Gastroesophageal sphincter (tissue), 4 donors: ENCODE measurements at regions not wholly inside any gene's neighbourhood (a gene's known extent, or its start where the extent isn't known, plus 50 kb on each side); places are given as distances from the start of the nearest gene placed in this dataset.

ENCODE experiments used
- ATAC-seq: fragments of 150-250 bp; one replicate; pipeline ENCODE4 v1.9.1; 2016; ENCODE audit warnings: mild to moderate bottlenecking, moderate library complexity
- H3K27ac ChIP-seq, 4 donors: fragments of 200-600 bp; sonication (generic) in 3 of 4; 1 replicate in 3 of 4; 2 replicates in 1 of 4; pipeline ENCODE4 v1.5.1; 2016 to 2019
- H3K27me3 ChIP-seq: fragments of 200-600 bp; sonication (generic); one replicate; pipeline ENCODE4 v1.5.1; 2019
- H3K36me3 ChIP-seq, 2 donors: fragments of 200-600 bp; sonication (generic); one replicate each; pipeline ENCODE4 v1.5.1; 2019; ENCODE audit warnings: control low read depth in 1 of 2
- H3K4me1 ChIP-seq, 3 donors: fragments of 200-600 bp; sonication (generic); 1 replicate in 2 of 3; 2 replicates in 1 of 3; pipeline ENCODE4 v1.5.1; 2016 to 2019; ENCODE audit warnings: control low read depth in 2 of 3
- H3K4me3 ChIP-seq, 2 donors: fragments of 200-600 bp; sonication (generic); one replicate each; pipeline ENCODE4 v1.5.1; 2019; ENCODE audit warnings: mild to moderate bottlenecking in 1 of 2, moderate library complexity in 1 of 2
- H3K9me3 ChIP-seq, 3 donors: fragments of 200-600 bp; sonication (generic); one replicate each; pipeline ENCODE4 v1.5.1; 2017 to 2019; ENCODE audit warnings: control low read depth in 2 of 3
- EP300 ChIP-seq: sonication (generic); formaldehyde crosslinking; IDR thresholded peaks from one replicate; pipeline ENCODE4 v1.6.1; 2017; ENCODE audit warnings: antibody characterized with exemption, mild to moderate bottlenecking
- POLR2A ChIP-seq, 2 donors: fragments of 450-650 bp; IDR thresholded peaks; one replicate each; pipeline ENCODE4 v1.6.1; 2017; ENCODE audit warnings: antibody characterized with exemption in 2 of 2, mild to moderate bottlenecking in 2 of 2, moderate library complexity in 1 of 2
- POLR2AphosphoS5 ChIP-seq: sonication (generic); formaldehyde crosslinking; IDR thresholded peaks from one replicate; pipeline ENCODE4 v1.6.1; 2017; ENCODE audit warnings: antibody characterized with exemption
- WGBS, 2 donors: methylation state at CpG; one replicate each; pipeline ENCODE4 v1.1.5; 2018; ENCODE audit warnings: low coverage in 1 of 2; 5-methylcytosine and 5-hydroxymethylcytosine counted together
- TF ChIP-seq, protein P1 (sequence below), 4 experiments: fragments of 200-600 bp in 2 of 4; fragments of 450-650 bp in 2 of 4; sonication (generic) in 1 of 4; IDR thresholded peaks; one replicate each; pipeline ENCODE4 v1.5.1; 2017 to 2019; ENCODE audit warnings: antibody characterized with exemption in 4 of 4, mild to moderate bottlenecking in 2 of 4, moderate library complexity in 2 of 4

DNA sequence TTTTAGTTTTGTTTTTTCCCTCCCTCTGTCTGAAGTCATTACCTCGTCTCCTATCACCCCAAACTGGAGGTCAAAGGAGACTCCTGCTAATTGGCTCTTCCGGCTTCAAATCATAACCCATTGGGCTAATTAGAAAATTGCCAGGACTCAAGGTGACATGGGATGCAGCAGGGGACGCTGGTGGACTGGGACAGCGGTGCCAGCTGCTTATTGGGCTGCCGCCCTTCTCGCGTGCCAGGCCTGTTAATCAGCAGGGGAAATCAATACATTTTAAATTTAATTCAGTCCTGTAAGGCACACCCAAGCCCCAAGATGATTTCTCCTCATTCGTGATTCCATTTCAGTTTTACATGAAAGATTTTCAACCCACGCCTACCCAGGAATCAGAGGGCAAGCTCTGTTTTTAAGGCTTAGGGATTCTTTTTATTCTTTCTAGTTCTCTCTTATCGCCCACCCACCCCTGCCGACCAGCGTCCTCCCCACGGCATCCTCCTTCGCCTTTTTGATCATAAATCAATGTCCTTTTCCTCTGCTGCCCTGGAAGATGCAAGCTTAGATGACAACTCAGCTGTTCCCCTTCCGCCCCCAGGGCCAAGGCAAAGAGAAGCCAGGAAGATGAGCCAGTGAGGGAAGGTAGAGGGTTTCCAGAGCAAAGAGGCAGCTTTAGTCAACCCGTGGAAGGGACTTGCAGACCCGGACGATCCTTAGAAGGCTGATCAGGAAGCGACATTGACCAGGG lies 329.6 kb downstream of the UACA start:
- no peak overlapping the region for H3K27ac ChIP-seq
- H3K4me3 ChIP-seq = no peak overlapping the region
- H3K9me3 ChIP-seq = peaks cover 0 to 8% (median 0%) of the 10 kb centered on the region in 3 donors
- H3K4me1 ChIP-seq = no peaks in the 10 kb centered on the region
- ATAC-seq = no peak
- no peak for TF ChIP-seq EP300
- WGBS, 2 donors = 61 to 63% methylated on average over 2 to 15 of the region's 19 CpGs
- H3K27me3 ChIP-seq = no peaks in the 10 kb centered on the region
- H3K36me3 ChIP-seq = no peaks in the 10 kb centered on the region

DNA sequence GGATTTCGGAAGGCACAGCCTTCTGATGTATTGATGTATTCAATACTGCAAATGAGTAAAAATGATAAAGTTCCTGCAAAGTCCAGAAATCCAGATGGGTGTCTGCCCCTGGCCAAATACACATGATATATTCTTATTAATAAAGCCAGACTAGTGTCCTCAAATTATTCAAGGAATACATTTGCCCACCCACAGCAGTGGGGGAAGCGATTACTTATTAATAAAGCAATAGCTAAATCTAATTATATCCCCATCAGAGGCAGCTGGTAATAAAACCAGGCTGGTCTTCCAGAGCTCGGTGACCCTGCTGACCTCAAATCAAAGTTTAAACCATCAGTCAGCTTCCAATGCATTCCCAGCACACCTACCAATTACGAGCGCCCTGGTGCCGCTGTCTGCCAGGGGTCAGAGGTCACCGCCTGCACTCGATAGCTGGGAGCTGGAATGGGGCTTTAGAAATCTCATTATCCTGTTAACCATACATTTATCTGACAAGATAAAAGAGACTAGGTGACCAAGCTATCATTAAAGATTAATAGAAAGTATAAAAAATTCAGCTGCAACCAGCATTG lies 330.3 kb downstream of the UACA start:
- Histone ChIP-seq H3K27me3 (no peaks in the 10 kb centered on the region), H3K27ac (no peak overlapping the region), H3K4me1 (no peaks in the 10 kb centered on the region), H3K4me3 (no peak overlapping the region), H3K9me3 (peaks cover 0 to 8% (median 0%) of the 10 kb centered on the region in 3 donors), H3K36me3 (no peaks in the 10 kb centered on the region)
- 58 to 63% methylated on average over 7 to 8 of the region's 8 CpGs for WGBS, 2 donors
- ATAC-seq = no peak
- TF ChIP-seq POLR2A (IDR thresholded peaks at IDR 0.05) = no peak

DNA sequence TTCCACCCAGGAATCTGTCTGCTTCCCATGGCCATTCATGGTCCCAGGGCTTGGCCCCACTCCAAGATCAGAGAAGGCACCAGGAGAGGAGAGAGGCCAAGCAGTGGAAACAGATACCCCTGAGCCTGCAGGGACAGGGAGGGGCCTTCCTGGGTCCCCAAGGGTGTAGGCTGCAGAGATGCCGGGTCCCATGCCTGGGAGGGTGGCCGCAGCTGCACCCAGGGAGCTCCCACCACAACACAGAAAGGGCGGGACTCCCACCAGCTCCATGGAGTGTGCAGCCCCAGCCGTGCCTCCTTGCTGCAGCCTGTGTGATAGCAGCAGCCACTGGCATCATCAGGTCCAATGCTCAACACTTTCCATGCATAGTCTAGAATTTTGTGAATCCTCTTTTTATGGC lies 331.5 kb downstream of the UACA start:
- Histone ChIP-seq H3K4me3 (no peak overlapping the region), H3K4me1 (no peaks in the 10 kb centered on the region), H3K9me3 (peaks cover 0 to 8% (median 0%) of the 10 kb centered on the region in 3 donors), H3K27ac (no peak overlapping the region), H3K27me3 (no peaks in the 10 kb centered on the region), H3K36me3 (no peaks in the 10 kb centered on the region)
- no peak for ATAC-seq
- TF ChIP-seq POLR2A (IDR thresholded peaks at IDR 0.05) = no peak
- no peak for TF ChIP-seq EP300
- TF ChIP-seq, protein P1, sequence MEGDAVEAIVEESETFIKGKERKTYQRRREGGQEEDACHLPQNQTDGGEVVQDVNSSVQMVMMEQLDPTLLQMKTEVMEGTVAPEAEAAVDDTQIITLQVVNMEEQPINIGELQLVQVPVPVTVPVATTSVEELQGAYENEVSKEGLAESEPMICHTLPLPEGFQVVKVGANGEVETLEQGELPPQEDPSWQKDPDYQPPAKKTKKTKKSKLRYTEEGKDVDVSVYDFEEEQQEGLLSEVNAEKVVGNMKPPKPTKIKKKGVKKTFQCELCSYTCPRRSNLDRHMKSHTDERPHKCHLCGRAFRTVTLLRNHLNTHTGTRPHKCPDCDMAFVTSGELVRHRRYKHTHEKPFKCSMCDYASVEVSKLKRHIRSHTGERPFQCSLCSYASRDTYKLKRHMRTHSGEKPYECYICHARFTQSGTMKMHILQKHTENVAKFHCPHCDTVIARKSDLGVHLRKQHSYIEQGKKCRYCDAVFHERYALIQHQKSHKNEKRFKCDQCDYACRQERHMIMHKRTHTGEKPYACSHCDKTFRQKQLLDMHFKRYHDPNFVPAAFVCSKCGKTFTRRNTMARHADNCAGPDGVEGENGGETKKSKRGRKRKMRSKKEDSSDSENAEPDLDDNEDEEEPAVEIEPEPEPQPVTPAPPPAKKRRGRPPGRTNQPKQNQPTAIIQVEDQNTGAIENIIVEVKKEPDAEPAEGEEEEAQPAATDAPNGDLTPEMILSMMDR (IDR thresholded peaks at IDR 0.05) = no peak
- TF ChIP-seq POLR2AphosphoS5 = no peak
- 80% methylated on average over 1 of the region's 4 CpGs; no CpG with 5 or more reads in 1 of the 2 donors for WGBS, 2 donors

DNA sequence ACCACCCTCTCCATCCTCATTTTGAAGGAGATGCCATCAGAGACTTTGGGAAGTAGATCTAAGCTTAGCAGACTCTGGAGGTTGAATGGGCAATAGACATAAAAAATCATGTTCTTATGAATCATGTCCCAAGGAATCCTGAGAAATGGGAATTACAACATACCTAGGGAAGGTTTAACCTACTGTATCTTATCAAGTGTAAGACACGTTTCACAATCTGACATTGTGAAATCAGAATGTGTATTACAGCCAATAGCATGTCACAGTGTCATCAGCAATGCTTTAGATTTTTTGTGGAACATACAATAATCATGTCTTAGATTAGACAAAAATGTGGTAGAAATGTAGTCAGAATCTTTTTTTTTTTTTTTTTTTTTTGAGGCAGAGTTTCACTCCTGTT lies 332.4 kb upstream of the TLE3 start:
- peak; percentile 80 for ATAC-seq
- TF ChIP-seq POLR2AphosphoS5 (peak; percentile 41), POLR2A (IDR thresholded peaks at IDR 0.05) (no peak)
- 71 to 75% methylated on average over 1 of the region's 1 CpG for WGBS, 2 donors
- Histone ChIP-seq H3K27me3 (no peaks in the 10 kb centered on the region), H3K27ac (no peak overlapping the region), H3K4me1 (no peaks in the 10 kb centered on the region), H3K4me3 (no peak overlapping the region), H3K9me3 (peaks cover 0 to 8% (median 0%) of the 10 kb centered on the region in 3 donors), H3K36me3 (no peaks in the 10 kb centered on the region)

DNA sequence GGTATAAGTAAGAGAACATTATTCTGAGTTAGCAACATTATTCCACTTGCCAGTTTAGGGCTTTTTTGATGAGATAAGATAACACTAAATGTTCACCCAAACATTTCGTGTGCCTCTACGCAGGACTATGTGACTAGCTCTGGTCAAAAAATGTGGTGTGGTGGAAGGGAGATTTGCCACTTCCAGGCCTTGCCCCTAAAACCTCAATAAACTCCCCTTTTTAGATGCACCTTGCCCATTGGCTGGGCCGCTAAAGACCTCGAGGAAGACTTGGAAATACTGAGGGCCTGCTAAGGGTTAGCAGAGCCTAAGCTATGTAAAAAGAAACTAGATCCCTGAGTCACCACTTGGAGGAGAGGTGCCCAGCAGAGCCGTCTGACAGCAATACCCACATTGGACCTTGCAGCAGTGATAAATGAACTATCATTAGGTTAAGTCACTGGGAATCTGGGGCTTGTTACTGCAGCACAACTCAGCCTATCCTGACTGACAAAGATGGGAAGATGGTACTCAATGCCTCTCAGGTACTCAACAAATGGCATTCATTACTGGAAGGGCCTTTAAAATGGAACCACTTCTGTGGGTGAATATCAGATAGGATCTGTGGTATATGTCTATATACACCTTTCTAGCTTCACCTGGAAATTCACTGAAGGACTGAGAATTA lies 331.5 kb upstream of the TLE3 start:
- TF ChIP-seq, protein P1 (IDR thresholded peaks at IDR 0.05) = no peak
- TF ChIP-seq POLR2A (IDR thresholded peaks at IDR 0.05) (no peak), EP300 (no peak), POLR2AphosphoS5 (no peak)

DNA sequence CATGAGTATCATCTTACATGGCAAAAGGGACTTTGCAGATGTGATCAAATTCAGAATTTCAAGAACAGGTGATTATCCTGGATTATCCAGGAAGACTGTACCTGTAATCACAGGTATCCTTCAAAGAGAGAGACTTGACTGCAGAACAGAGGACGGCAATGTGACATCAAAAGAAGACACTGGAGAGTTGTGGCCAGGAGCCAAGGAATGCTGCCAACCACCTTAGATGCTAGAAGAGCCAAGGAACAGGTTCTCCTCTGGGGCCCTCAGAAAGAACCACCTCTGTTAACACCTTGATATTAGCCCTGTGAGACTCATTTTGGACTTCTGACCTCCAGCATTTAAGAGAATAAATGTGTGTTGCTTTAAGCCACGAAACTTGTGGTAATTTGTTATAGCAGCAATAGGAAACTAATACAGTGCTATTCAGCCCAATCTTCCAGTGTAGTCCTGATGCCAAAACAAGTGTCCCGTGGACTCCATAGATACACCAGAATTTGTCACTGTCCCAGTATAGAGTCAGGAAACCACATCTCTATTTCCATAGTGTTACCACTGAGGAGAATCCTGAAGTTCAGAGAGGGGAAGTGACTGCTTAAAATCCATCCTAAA lies 330.6 kb upstream of the TLE3 start:
- Histone ChIP-seq H3K27me3 (peaks cover 5% of the 10 kb centered on the region), H3K36me3 (no peaks in the 10 kb centered on the region), H3K27ac (no peak overlapping the region), H3K4me3 (no peak overlapping the region), H3K9me3 (peaks cover 0 to 8% (median 0%) of the 10 kb centered on the region in 3 donors), H3K4me1 (no peaks in the 10 kb centered on the region)
- no peak for TF ChIP-seq POLR2AphosphoS5
- TF ChIP-seq EP300 = no peak
- TF ChIP-seq, protein P1 (IDR thresholded peaks at IDR 0.05) = no peak
- no peak for TF ChIP-seq POLR2A (IDR thresholded peaks at IDR 0.05)
- WGBS, 2 donors = 85 to 100% methylated on average over 2 to 3 of the region's 3 CpGs
- no peak for ATAC-seq

More for the DNA sequence above, 331.5 kb upstream of the TLE3 start:
- no peaks in the 10 kb centered on the region for H3K27me3 ChIP-seq
- peaks cover 0 to 8% (median 0%) of the 10 kb centered on the region in 3 donors for H3K9me3 ChIP-seq
- H3K4me1 ChIP-seq = no peaks in the 10 kb centered on the region
- no peaks in the 10 kb centered on the region for H3K36me3 ChIP-seq
- H3K27ac ChIP-seq = no peak overlapping the region
- ATAC-seq = no peak
- H3K4me3 ChIP-seq = no peak overlapping the region
- 85 to 100% methylated on average over 1 to 4 of the region's 5 CpGs for WGBS, 2 donors
